HG03571 (cell line): ENCODE measurements at regions not wholly inside any gene's neighbourhood (a gene's known extent, or its start where the extent isn't known, plus 50 kb on each side); places are given as distances from the start of the nearest gene placed in this dataset.
"Not testable (repeated sequence)": the region's sequence is repeated elsewhere in the genome, so short reads cannot be mapped to it uniquely, and the experiment has no call there.

Experiments used
- ATAC-seq: cut with Tn5 transposase; IDR thresholded peaks from one replicate; pipeline ENCODE4 v1.9.1; 2021; ENCODE audit not compliant: unreplicated experiment

DNA sequence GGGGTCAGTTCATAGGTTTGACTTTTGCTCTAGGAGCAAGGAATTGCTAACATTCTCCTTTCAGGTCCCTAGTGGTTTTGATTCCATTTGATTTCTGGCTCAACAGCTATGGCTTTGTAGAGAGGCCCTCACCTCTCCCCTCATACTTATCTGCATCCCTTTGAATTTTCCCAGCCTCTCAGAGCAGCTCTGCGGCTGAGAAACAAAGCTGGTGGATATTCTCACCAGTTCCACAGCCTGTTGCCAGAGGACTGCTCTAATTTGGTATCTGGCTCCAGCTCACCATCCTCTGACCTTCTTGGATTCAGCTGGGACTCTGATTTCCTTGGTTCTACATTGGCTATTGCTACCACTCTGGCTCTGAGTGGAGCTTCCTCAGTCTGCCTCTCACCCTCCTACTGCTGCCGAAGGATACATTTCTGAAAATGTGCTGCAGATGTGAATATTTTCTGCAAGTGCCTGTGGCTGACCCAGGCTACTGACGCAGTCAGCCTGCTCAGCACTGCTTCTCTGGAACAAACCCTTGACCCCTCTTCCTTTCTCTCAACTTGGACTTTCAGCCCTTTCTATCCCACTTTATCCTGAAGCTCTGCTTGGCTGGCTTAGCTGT lies 110.9 kb upstream of the ENPEP start:
- ATAC-seq = no peak

DNA sequence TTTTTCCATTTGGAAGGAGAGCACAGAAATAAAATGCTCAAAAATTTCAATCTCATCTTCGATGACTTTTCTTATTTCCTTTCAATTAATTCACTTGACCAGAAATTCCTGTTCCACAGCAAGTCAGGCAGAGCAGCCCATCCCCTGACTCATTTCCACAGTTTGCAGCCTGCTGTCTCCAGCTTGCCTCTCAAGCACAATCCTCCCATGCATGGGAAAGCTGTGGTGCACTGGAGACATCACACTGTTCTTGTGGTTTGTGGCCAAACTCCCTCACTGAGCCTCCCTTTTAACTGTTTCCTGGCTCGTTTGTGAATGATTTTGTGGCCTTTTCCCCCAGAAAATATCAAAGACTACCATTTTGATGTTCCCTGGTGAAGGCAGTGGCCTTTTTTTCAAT lies 114.0 kb upstream of the ENPEP start:
- no peak for ATAC-seq

DNA sequence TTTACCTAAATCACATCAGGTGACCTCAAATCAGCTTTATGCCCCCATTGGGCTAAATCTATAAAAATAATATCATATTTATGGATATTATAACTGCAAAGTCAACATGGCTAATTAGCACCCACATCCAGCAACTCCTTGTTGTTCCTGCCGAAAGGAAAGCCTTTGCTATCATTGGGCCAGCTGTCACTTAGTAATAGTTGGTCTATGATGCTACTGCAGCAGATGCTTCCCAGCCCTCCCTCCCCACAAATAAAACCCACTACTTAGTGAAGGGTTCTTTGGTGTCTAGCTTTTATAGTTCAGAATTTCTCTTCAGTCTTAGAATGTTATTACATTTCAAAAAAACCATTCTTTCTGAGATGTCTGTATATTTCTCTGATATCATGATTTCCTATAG lies 116.9 kb upstream of the ENPEP start:
- ATAC-seq = no peak

DNA sequence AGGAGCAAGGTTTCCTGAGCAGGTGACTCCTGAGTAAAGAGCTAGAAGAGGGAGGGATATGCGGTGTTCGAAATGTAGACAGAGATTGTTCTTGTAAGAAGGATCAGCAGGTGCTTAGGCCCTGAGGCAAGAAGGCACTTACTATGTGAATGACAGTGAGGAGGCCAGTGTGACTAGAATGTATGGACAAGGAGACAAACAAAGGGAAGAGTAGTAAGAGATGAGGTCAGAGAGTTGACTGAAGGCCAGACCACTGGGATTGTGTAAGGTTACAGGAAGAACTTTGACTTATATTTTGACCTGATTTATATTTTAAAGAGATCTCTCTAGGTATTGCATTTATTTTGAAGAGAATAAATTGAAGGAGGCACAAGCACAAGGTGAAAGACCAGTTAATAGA lies 118.4 kb upstream of the ENPEP start:
- ATAC-seq = no peak

DNA sequence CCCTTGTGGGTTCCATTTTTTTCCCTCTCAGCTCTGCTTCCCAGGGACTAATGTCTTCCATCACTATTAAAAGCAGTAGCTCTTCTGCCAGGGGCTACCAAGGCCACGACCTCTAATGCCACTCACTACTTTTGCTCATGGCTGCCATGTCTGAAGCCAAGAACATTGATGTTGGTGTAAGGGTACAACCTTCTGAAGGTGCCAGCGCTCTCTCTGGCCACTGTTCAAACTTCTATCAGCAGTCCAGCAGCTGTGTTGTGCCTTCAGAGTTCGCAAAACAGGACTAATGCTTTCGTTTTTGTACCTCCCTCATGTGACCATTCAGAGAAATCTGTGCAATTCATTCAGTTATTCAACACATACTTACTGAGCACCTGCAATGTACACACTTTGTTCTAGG lies 121.5 kb upstream of the ENPEP start:
- ATAC-seq = no peak

DNA sequence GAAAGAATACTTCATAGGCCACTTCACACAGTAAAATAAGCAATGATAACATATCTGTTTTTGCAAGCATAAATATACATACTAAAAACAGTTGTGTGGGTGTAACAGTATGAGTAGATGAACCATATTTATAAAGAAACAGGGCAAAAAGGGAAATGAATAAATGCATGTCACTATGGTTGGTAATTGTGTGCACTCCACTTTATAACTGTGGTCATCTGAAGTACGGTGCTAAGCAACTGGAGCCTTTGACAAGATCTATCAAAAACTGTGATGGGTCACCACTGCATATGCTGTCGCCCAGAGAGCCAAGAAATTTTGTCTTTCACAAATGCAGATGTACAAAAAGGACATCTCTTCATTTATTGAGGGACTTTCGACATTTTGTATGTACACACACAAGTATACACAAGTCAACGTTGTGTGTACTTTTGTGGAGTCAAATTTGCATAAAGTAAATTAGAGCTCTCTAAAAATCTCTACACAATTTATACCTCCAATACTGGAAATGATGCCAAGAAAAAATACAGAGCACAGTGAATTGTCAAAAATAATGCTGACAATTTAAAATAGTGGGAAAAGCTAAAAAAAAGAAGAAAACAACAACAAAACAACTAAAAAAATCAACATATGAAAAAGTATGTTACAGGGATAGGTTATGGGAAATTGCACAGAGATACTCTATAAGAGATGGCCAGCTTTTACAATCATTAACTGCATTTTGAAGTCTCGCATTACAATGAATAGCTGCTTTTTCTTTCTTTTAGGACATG lies 123.1 kb upstream of the ENPEP start:
- ATAC-seq = no peak

DNA sequence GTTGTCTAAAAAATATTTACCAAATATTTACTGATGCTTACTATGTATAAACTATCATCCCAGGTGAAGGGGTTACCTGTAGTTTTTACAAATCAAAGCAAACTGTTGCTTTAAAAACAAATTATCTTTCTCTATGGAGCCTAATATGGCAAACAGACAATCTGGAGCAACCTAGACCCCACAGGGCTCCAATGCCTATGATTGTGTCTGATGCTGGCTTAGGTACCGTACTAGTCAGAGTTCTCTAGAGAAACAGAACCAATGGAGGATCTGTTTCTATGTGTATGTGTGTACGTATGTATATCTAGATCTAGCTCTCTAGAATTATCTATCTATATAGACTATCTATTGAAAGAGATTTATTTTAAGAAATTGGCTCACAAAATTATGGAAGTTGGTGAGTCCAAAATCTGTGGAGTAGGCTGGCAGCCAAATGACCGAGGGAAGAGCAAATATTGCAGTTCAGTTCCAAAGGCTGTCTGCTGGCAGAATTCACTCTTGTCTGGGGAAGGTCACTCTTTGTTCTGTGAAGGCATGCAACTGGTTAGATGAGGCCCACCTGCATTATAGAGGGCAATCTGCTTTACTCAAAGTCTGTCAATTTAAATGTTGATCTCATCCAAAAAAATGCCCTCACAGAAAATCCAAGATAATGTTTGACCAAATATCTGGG lies 127.1 kb upstream of the ENPEP start:
- no peak for ATAC-seq

DNA sequence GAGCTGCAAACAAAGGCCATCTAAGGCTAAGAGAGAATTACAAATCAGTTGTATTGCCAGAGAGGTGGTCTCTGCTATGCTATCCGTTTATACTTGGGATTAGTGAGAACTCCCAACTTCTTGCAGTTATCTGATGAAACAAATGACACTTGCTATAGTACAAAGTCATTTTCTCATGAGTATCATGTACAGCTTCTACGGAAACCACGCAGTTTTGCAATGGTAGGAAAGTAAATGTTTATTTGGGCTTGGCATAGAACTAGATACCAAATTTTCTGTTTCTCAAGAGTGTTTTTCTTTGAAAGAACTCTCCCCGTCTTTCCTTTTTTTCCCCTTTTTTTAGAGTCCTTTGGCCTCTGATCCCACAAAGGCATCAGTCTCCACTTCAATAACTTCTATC lies 128.2 kb upstream of the ENPEP start:
- ATAC-seq = no peak

DNA sequence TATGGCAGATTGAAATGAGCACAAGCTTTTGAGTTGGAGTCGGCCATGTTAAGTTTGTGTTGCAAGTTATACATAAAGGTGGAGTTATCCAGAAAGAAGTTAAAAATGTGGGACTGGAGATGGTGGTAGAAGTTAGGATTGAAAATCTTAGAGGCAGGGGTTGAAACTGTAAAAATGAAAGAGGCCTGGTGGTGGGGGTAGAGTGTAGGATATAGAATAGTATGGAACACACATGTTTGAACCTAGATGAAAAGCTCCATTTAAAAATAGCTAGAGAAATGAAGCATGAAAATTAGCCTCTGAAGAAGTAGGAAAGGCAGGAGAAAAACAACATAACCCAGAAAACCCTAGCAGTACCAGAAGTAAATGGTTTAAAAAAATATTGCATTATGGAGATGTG lies 131.8 kb upstream of the ENPEP start:
- ATAC-seq = no peak

DNA sequence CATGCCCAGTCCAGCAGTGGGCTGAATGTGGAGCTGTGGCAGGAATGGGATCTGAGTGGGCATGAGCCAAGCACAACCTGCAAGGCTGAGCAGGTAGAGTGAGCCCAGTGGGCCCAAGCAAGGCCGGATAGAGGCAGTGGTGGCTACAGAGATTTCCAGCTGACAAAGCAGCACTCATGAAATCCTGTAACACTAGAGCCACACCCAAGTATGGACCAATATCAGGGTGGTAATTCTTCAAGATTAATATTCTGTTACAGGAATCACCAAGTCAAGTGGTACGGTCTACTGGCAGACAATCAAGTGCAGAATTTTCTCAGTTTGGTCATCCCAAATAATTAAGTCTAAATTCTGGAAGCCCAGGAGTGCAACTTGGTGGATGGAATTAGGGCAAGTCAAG lies 132.4 kb upstream of the ENPEP start:
- no peak for ATAC-seq

DNA sequence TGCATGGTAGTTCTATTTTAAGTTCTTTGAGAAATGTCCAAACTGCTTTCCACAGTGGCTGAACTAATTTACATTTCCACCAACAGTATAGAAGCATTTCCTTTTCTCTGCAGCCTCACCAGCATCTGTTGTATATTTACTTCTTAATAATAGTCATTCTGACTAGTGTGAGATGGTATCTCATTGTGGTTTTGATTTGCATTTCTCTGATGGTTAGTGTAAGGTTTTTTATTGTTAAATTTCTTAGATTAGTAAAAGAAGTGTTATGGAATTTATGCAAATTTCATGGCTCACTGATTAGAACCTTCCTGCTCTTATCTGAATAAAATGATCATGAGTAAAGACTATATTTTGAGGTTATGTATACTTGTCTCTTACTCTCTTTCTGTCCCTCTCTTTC lies 134.8 kb upstream of the ENPEP start:
- peak; percentile 59 for ATAC-seq

DNA sequence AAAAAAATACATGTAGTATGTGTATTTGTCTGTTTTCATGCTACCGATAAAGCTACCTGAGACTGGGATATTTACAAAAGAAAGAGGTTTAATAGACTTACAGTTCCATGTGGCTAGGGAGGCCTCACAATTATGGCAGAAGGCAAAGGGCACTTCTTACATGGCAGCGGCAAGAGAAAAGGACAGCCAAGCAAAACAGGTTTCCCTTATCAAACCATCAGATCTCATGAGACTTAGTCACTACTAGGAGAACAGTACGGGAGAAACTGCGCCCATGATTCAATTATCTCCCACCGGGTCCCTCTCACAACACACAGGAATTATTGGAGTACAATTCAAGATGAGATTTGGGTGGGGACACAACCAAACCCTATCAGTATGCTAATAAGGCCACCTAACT lies 137.0 kb upstream of the ELOVL6 start:
- no peak for ATAC-seq

DNA sequence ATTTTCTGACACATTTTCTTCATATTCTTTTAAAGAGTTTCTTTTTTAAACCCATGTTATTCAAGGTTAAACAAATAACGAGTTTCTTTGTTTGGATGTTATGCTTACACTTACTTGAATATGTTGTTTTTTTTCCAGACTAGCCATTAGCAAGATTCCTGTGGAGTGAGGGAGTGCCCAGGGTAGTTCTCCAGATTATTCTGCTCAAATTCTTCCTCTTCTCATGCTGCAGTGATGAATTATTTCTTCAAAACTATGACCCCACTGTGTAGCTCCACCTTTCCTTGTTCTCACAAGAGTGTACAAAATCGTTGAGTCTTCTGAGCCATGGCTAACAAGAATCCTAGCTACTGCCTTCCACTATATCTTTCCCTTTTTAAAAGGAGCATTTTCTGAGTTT lies 134.1 kb upstream of the ELOVL6 start:
- no peak for ATAC-seq

DNA sequence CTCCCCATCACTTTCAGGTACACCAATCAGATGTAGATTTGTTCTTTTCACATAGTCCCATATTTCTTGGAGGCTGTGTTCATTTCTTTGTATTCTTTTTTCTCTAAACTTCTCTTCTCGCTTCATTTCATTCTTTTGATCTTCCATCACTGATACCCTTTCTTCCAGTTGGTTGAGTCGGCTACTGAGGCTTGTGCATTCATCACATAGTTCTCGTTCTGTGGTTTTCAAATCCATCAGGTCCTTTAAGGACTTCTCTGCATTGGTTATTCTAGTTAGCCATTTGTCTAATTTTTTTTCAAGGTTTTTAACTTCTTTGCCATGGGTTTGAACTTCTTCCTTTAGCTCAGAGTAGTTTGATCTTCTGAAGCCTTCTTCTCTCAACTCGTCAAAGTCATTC lies 128.0 kb upstream of the ELOVL6 start:
- ATAC-seq = not testable (repeated sequence)

DNA sequence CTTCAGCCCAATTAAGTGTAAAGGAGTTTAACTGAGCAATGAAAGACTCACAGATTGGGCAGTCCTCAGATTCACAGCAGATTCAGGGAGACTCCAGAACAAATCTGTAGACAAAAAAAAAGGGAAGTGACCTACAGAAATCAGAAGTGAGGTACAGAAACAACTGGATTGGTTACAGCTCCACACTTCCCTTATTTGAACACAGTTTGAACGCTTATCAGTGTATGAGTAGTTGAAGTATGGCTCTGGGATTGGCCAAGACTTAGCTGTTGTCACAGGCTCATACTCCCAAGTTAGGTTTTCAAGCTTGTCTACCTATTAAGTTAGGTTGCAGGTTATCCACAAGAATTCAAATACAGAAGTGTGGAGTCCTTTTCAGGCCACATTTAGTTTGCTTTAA lies 112.4 kb upstream of the ELOVL6 start:
- no peak for ATAC-seq

DNA sequence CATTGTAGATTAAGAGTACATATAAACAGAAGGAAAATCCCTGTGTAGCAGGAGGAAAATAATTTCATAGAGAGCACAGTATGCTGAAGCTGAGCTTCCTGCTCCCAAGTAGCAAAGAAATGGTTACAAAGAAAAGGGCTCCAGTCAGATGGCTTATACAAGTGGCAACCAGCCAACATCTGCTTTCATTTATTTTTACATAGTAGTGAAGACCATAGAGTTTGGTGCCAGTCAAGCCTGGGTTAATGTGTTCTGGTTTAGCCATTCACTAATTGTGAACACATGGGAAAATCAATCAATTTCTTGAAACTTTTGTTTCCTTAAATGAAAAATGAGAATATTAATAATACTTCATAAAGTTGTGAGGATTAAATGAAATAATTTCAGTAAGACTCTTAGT lies 111.3 kb upstream of the ELOVL6 start:
- ATAC-seq = no peak

DNA sequence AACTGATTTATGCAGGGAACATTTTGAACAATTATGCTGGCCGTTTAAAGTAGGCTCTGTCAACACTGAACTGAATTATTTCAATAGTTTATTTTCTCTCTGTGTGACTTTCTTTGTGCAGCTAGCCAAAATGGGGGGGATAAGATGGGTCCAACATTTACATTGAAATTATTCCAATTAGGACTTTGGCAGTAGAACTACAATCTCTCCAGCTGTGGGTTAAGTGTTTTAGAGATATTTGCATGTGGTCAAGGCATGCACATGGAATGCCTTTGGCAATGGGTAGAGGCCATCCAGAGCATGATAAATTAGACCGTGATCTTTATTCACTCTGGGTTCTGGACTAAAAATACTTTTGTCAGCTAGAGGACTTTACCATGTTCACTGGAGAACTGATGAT lies 107.9 kb upstream of the ELOVL6 start:
- no peak for ATAC-seq

DNA sequence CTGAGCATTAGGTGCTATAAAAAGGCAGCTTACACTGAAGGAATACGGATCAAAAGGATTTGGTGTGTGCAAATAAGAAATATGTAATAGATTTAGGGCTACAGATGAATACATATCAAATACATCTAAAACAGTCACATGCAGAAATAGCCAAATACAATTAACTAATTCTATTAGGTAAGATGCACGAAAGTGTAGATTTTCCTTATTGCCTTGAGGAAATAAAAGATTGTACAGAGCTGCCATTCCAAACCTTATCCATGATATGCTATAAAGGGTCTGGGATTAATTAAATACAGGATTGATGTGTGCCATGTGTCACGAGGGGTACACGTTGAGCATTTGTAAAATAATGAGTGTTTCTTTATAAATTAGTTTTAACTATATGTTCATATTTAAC lies 107.0 kb upstream of the ELOVL6 start:
- ATAC-seq = no peak

DNA sequence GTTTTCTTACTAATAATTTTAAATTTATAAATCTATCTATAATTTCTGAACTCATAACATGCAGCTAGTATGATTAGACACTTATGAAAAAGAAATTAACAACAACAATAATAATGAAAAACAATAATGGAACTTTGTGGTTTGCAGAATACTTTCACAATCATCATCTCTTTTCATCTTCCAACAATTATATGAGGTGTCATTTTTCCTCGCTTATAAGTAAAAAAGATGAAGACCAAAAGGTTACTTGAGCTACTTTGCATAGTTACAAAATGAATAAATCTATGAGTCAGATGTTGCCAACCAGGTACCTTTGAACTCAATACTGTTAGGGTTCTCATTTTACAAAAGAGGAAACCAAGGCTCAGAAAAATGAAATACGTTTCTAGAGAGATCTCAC lies 98.5 kb upstream of the ELOVL6 start:
- peak; percentile 80 for ATAC-seq

DNA sequence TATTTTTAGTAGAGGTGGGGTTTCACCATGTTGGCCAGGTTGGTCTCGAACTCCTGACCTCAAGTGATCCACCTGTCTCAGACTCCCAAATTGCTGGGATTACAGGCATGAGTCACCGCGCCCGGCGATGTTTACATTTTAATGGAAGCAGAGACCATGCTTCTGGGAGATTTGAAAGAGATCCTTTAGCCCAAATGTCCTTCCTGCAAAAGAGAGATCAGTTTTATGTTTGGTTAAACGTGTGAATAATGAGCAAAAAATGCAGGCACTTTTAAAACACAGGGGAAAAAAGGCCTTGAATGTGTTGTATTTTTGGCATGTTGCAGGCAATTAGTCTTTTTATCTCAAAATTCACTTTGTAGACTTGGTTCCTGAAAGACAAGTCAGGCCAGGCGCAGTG lies 95.8 kb upstream of the ELOVL6 start:
- no peak for ATAC-seq

DNA sequence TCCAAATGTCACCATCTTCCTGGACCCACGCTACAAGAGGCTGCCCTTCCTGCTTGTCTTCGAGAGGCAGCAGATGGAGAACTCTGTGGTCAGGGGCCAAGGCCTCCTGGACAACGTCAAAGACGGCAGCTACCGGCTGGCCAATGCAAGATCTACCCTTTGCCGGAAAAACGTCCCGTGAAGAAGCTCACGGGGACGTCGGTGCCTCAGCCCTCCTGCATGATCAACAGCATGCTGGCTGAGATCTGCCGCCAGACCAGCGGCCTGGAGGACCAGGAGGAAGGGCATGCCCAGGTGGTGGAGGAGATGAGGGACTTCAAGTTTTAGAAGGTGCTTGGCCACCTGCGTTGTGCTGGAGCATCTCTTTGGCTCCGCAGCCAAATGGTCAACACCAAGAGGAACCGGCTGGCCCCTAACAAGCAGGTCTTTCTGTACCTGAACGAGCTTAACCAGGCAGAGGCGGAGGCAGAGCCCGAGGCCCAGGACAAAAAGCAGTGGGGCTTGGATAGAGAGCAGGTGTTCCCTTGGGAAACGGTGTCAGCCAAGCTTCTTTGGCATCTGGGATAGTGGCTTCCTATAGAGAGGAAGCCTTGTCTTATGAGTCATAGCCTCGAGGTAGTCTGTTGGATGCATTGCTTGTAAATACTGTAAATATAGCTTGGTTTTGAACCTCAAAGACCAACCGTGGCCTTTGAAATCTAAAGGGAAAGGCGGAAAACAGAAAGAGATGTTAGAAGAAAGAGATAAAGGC lies 94.8 kb upstream of the ELOVL6 start:
- no peak for ATAC-seq

DNA sequence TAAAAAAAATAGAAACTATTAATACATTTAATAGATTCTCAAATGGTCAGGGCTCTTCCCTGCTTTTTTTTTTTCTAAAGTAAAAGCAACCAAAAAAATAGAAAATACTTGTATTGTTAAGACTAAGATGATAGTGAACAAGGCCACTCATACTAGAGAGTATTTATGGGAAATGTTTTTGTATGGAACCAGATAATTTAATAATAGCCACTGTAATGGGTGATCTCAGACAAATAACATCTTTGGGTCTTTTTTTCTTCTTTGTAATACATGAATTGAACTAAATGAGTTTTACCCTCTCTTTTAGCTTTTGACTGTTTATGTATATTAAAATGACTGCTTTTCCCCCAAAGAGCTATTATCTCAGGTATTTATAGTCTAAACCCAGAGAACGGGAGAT lies 92.1 kb upstream of the ELOVL6 start:
- no peak for ATAC-seq
